WTC11 (cell line): ENCODE measurements at regions not wholly inside any gene's neighbourhood (a gene's known extent, or its start where the extent isn't known, plus 50 kb on each side); places are given as distances from the start of the nearest gene placed in this dataset.
"Not testable (repeated sequence)": the region's sequence is repeated elsewhere in the genome, so short reads cannot be mapped to it uniquely, and the experiment has no call there.

Source experiments
- ATAC-seq: fragments of 200-7000 bp; cut with Tn5 transposase; 2 replicates; pipeline ENCODE4 v1.10.0; 2021; ENCODE audit warnings: mild to moderate bottlenecking, moderate library complexity
- CTCF ChIA-PET: fragments of 300-600 bp; sonication (Branson Sonifier 250); formaldehyde crosslinking; loops from one replicate; lab custom pipeline; 2021; ENCODE audit warnings: antibody characterized with exemption; lab: Charles Lee
- POLR2A ChIA-PET: fragments of 350-600 bp; sonication (Branson Sonifier 250); formaldehyde crosslinking; loops from one replicate; lab custom pipeline; 2021; ENCODE audit warnings: antibody characterized with exemption; lab: Charles Lee
- DNase-seq: peaks from one replicate; pipeline ENCODE4 v3.0.0; 2021; ENCODE audit warnings: low spot score
- H3K27ac Mint-ChIP-seq: 2 replicates; pipeline ENCODE4 v1.8.0; 2021; ENCODE audit warnings: mixed read lengths
- H3K27me3 Mint-ChIP-seq: 2 replicates; pipeline ENCODE4 v1.8.0; 2021; ENCODE audit warnings: low read depth, mild to moderate bottlenecking, moderate library complexity, mixed read lengths
- H3K36me3 Mint-ChIP-seq: 2 replicates; pipeline ENCODE4 v1.8.0; 2021; ENCODE audit warnings: mixed read lengths
- H3K4me1 Mint-ChIP-seq: 2 replicates; pipeline ENCODE4 v1.8.0; 2022; ENCODE audit warnings: mixed read lengths
- H3K4me3 Mint-ChIP-seq: 2 replicates; pipeline ENCODE4 v1.8.0; 2021; ENCODE audit warnings: mild to moderate bottlenecking, moderate library complexity, mixed read lengths
- H3K9me3 Mint-ChIP-seq: 2 replicates; pipeline ENCODE4 v1.8.0; 2021; ENCODE audit warnings: mixed read lengths
- CREB1 ChIP-seq: sonication (generic); formaldehyde crosslinking; IDR thresholded peaks from 2 replicates; pipeline ENCODE4 v1.8.0; 2023; ENCODE audit warnings: mild to moderate bottlenecking, missing genetic modification reagents
- CREM ChIP-seq: sonication (generic); formaldehyde crosslinking; IDR thresholded peaks from 2 replicates; pipeline ENCODE4 v1.8.1; 2022; ENCODE audit warnings: mild to moderate bottlenecking, missing genetic modification reagents, moderate library complexity
- OVOL2 ChIP-seq: fragments of 250-450 bp; sonication (Bioruptor Pico); IDR thresholded peaks from 2 replicates; pipeline ENCODE4 v1.9.0; 2021; ENCODE audit warnings: mild to moderate bottlenecking, borderline replicate concordance
- TF ChIP-seq, protein P1 (sequence below): sonication (generic); formaldehyde crosslinking; IDR thresholded peaks from 2 replicates; pipeline ENCODE4 v1.8.1; 2022; ENCODE audit warnings: mild to moderate bottlenecking, missing genetic modification reagents, moderate library complexity, borderline replicate concordance
- TF ChIP-seq, protein P2 (sequence below): sonication (generic); formaldehyde crosslinking; IDR thresholded peaks from 2 replicates; pipeline ENCODE4 v1.8.1; 2023; ENCODE audit warnings: mild to moderate bottlenecking, missing genetic modification reagents, moderate library complexity
- TF ChIP-seq, protein P3 (sequence below): sonication (generic); formaldehyde crosslinking; IDR thresholded peaks from 2 replicates; pipeline ENCODE4 v1.8.1; 2022; ENCODE audit warnings: missing genetic modification reagents, borderline replicate concordance
- TF ChIP-seq, protein P4 (sequence below): sonication (generic); formaldehyde crosslinking; IDR thresholded peaks from 2 replicates; pipeline ENCODE4 v1.8.1; 2023; ENCODE audit warnings: mild to moderate bottlenecking, missing genetic modification reagents, moderate library complexity
- TF ChIP-seq, protein P5 (sequence below): sonication (generic); formaldehyde crosslinking; IDR thresholded peaks from 2 replicates; pipeline ENCODE4 v1.8.1; 2023; ENCODE audit warnings: mild to moderate bottlenecking, missing genetic modification reagents
- TF ChIP-seq, protein P6 (sequence below): sonication (generic); formaldehyde crosslinking; IDR thresholded peaks from 2 replicates; pipeline ENCODE4 v1.8.0; 2023; ENCODE audit warnings: mild to moderate bottlenecking, missing genetic modification reagents
- TF ChIP-seq, protein P7 (sequence below): fragments of 250-450 bp; sonication (Bioruptor Pico); IDR thresholded peaks from 2 replicates; pipeline ENCODE4 v2.1.2; 2022; ENCODE audit warnings: mild to moderate bottlenecking, moderate library complexity

DNA sequence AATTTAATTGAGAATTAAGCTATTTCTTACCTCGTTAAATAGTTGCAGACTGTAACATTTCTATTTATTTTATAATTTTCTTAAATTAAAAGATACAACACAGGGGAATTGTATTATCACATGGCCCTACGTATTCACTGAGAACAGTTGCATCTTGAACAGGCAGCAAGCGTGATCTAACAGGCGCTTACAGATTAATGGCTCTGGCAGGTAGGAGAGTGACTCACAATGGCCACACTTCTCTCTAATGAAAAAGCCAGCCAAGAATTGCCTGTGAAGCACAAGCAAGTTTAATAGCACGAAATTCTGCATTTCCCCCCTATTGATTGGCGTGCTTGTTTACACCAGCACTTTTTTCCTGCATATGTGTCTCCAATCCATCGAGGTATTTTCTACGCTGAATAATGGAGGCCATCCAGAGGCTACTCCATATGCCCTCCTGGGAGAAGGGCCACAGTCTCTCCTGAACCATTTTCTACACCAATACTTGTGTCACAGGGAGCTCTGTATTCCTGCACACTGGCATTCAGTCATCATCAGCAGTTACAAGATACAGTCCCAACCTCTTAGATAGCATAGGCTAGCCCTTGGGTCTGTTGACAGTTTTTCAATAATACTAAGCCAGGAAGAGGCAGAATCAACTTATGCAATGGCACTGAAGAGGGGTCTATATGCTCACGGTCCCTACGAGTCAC is 150.6 kb upstream of the PLD5 start:
- Mint-ChIP-seq H3K4me1 (peaks cover 15% of the 10 kb centered on the region), H3K27me3 (no peaks in the 10 kb centered on the region), H3K9me3 (no peaks in the 10 kb centered on the region), H3K36me3 (no peaks in the 10 kb centered on the region), H3K4me3 (no peak overlapping the region), H3K27ac (no peak overlapping the region)
- CTCF ChIA-PET: no interaction called here
- TF ChIP-seq, protein P1, sequence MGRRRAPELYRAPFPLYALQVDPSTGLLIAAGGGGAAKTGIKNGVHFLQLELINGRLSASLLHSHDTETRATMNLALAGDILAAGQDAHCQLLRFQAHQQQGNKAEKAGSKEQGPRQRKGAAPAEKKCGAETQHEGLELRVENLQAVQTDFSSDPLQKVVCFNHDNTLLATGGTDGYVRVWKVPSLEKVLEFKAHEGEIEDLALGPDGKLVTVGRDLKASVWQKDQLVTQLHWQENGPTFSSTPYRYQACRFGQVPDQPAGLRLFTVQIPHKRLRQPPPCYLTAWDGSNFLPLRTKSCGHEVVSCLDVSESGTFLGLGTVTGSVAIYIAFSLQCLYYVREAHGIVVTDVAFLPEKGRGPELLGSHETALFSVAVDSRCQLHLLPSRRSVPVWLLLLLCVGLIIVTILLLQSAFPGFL (CRISPR knock-in tag): no peak
- ATAC-seq (no peak), DNase-seq (no peak)
- POLR2A ChIA-PET: no interaction called here

DNA sequence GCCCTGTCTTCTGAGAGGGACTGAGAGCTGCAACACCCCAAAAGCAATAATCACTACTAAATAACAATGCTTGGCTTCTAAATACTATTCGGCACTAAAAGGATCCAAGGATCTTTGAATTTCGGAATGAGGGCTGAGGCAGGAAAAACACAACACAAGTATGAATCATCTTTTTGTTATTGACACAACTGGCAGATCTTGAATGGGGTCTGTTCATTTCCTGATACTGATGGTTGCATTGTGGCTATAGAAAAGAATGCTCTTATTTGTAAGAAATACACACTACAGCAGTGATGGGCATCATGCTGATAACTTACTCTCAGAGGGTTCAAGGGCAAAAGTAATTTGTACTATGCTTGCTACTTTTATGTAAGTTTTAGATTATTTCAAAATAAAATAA is 149.2 kb upstream of the PLD5 start:
- no peak for ATAC-seq
- no peak overlapping the region for H3K4me3 Mint-ChIP-seq
- TF ChIP-seq, protein P2, sequence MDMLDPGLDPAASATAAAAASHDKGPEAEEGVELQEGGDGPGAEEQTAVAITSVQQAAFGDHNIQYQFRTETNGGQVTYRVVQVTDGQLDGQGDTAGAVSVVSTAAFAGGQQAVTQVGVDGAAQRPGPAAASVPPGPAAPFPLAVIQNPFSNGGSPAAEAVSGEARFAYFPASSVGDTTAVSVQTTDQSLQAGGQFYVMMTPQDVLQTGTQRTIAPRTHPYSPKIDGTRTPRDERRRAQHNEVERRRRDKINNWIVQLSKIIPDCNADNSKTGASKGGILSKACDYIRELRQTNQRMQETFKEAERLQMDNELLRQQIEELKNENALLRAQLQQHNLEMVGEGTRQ (CRISPR knock-in tag): no peak
- TF ChIP-seq, protein P3, sequence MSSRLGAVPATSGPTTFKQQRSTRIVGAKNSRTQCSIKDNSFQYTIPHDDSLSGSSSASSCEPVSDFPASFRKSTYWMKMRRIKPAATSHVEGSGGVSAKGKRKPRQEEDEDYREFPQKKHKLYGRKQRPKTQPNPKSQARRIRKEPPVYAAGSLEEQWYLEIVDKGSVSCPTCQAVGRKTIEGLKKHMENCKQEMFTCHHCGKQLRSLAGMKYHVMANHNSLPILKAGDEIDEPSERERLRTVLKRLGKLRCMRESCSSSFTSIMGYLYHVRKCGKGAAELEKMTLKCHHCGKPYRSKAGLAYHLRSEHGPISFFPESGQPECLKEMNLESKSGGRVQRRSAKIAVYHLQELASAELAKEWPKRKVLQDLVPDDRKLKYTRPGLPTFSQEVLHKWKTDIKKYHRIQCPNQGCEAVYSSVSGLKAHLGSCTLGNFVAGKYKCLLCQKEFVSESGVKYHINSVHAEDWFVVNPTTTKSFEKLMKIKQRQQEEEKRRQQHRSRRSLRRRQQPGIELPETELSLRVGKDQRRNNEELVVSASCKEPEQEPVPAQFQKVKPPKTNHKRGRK: no peak
- TF ChIP-seq OVOL2 (CRISPR knock-in tag): no peak
- TF ChIP-seq, protein P4, sequence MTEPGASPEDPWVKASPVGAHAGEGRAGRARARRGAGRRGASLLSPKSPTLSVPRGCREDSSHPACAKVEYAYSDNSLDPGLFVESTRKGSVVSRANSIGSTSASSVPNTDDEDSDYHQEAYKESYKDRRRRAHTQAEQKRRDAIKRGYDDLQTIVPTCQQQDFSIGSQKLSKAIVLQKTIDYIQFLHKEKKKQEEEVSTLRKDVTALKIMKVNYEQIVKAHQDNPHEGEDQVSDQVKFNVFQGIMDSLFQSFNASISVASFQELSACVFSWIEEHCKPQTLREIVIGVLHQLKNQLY (CRISPR knock-in tag): no peak
- TF ChIP-seq CREM (CRISPR knock-in tag): no peak
- TF ChIP-seq, protein P5, sequence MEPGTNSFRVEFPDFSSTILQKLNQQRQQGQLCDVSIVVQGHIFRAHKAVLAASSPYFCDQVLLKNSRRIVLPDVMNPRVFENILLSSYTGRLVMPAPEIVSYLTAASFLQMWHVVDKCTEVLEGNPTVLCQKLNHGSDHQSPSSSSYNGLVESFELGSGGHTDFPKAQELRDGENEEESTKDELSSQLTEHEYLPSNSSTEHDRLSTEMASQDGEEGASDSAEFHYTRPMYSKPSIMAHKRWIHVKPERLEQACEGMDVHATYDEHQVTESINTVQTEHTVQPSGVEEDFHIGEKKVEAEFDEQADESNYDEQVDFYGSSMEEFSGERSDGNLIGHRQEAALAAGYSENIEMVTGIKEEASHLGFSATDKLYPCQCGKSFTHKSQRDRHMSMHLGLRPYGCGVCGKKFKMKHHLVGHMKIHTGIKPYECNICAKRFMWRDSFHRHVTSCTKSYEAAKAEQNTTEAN (CRISPR knock-in tag): no peak
- TF ChIP-seq CREB1 (CRISPR knock-in tag): no peak
- TF ChIP-seq, protein P1 (CRISPR knock-in tag): no peak
- TF ChIP-seq, protein P6, sequence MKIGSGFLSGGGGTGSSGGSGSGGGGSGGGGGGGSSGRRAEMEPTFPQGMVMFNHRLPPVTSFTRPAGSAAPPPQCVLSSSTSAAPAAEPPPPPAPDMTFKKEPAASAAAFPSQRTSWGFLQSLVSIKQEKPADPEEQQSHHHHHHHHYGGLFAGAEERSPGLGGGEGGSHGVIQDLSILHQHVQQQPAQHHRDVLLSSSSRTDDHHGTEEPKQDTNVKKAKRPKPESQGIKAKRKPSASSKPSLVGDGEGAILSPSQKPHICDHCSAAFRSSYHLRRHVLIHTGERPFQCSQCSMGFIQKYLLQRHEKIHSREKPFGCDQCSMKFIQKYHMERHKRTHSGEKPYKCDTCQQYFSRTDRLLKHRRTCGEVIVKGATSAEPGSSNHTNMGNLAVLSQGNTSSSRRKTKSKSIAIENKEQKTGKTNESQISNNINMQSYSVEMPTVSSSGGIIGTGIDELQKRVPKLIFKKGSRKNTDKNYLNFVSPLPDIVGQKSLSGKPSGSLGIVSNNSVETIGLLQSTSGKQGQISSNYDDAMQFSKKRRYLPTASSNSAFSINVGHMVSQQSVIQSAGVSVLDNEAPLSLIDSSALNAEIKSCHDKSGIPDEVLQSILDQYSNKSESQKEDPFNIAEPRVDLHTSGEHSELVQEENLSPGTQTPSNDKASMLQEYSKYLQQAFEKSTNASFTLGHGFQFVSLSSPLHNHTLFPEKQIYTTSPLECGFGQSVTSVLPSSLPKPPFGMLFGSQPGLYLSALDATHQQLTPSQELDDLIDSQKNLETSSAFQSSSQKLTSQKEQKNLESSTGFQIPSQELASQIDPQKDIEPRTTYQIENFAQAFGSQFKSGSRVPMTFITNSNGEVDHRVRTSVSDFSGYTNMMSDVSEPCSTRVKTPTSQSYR (CRISPR knock-in tag): no peak
- TF ChIP-seq, protein P7, sequence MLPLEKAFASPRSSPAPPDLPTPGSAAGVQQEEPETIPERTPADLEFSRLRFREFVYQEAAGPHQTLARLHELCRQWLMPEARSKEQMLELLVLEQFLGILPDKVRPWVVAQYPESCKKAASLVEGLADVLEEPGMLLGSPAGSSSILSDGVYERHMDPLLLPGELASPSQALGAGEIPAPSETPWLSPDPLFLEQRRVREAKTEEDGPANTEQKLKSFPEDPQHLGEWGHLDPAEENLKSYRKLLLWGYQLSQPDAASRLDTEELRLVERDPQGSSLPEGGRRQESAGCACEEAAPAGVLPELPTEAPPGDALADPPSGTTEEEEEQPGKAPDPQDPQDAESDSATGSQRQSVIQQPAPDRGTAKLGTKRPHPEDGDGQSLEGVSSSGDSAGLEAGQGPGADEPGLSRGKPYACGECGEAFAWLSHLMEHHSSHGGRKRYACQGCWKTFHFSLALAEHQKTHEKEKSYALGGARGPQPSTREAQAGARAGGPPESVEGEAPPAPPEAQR: no peak
- TF ChIP-seq, all 79 proteins: peak for 0
- ChIA-PET CTCF (interaction anchor here (1.4 kb wide), 1 partner anchor 22 kb away, joined by 9 read pairs; no protein-coding TSS in a partner anchor), POLR2A (no interaction called here)
- Mint-ChIP-seq H3K27ac (no peak overlapping the region), H3K9me3 (0 out of 2 replicates have a peak, but pooled peaks cover under 1% of the 10 kb centered on the region), H3K27me3 (no peaks in the 10 kb centered on the region), H3K4me1 (peaks cover 11% of the 10 kb centered on the region), H3K36me3 (no peaks in the 10 kb centered on the region)
- no peak for DNase-seq

DNA sequence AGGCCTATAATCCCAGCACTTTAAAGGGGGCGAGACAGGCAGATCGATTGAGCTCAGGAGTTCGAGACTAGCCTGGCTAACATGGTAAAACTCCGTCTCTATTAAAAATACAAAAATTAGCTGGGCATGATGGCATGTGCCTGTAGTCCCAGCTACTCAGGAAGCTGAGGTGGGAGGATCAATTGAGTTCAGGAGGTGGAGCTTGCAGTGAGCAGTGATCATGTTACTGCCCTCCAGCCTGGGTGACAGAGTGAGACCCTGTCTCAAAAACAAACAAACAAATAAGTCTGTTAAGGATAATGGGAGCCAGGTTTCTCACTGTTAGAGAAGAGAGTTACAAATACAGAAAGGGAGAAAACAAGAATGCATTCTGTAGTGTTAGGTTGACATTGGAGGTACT is 148.7 kb upstream of the PLD5 start:
- H3K4me3 Mint-ChIP-seq, DNase-seq, POLR2A ChIA-PET, H3K27me3 Mint-ChIP-seq, H3K27ac Mint-ChIP-seq, H3K9me3 Mint-ChIP-seq, H3K36me3 Mint-ChIP-seq: not testable (repeated sequence)
- CTCF ChIA-PET: interaction anchor here (1.4 kb wide), 1 partner anchor 22 kb away, joined by 9 read pairs; no protein-coding TSS in a partner anchor
- peak; percentile 83 for ATAC-seq
- peaks cover 11% of the 10 kb centered on the region for H3K4me1 Mint-ChIP-seq
